HG02973 (cell line): ENCODE measurements at regions not wholly inside any gene's neighbourhood (a gene's known extent, or its start where the extent isn't known, plus 50 kb on each side); places are given as distances from the start of the nearest gene placed in this dataset.
"Not testable (repeated sequence)": the region's sequence is repeated elsewhere in the genome, so short reads cannot be mapped to it uniquely, and the experiment has no call there.

Experiments
- ATAC-seq: cut with Tn5 transposase; IDR thresholded peaks from one replicate; pipeline ENCODE4 v1.9.1; 2021; ENCODE audit warnings: moderate library complexity; ENCODE audit not compliant: unreplicated experiment

GRCh38 chr18:38651736-38652135 is 1086.1 kb upstream of the CELF4 start:
- no peak for ATAC-seq

- ATAC-seq = no peak
These were observed 1082.6 kb upstream of the CELF4 start for GRCh38 chr18:38648179-38648578.

- ATAC-seq = no peak
These were observed 1080.7 kb upstream of the CELF4 start for GRCh38 chr18:38646296-38646695.

- ATAC-seq = no peak
These were observed 1079.5 kb upstream of the CELF4 start for GRCh38 chr18:38644875-38645641.

- ATAC-seq = no peak
These were observed 1077.1 kb upstream of the CELF4 start for GRCh38 chr18:38642711-38643110.

GRCh38 chr18:38639700-38640099 is 1074.1 kb upstream of the CELF4 start:
- ATAC-seq = not testable (repeated sequence)

GRCh38 chr18:38635709-38636430 is 1070.3 kb upstream of the CELF4 start:
- ATAC-seq = no peak

- ATAC-seq = no peak
These were observed 1068.5 kb upstream of the CELF4 start for GRCh38 chr18:38634117-38634516.

- ATAC-seq = no peak
These were observed 1067.7 kb upstream of the CELF4 start for GRCh38 chr18:38633333-38633732.

GRCh38 chr18:38619129-38619528 is 1053.5 kb upstream of the CELF4 start:
- ATAC-seq = no peak

GRCh38 chr18:38616306-38616705 is 1050.7 kb upstream of the CELF4 start:
- ATAC-seq = no peak

GRCh38 chr18:38612904-38613303 is 1047.3 kb upstream of the CELF4 start:
- ATAC-seq = no peak

- ATAC-seq = peak; percentile 76
These were observed 1045.7 kb upstream of the CELF4 start for GRCh38 chr18:38611036-38611964.

GRCh38 chr18:38606841-38607240 is 1041.2 kb upstream of the CELF4 start:
- ATAC-seq = peak; percentile 36

- ATAC-seq = no peak
These were observed 1036.7 kb upstream of the CELF4 start for GRCh38 chr18:38602341-38602740.

- ATAC-seq = no peak
These were observed 1022.0 kb upstream of the CELF4 start for GRCh38 chr18:38587571-38587970.

GRCh38 chr18:38586327-38586726 is 1020.7 kb upstream of the CELF4 start:
- ATAC-seq = no peak

- ATAC-seq = no peak
These were observed 1014.2 kb upstream of the CELF4 start for GRCh38 chr18:38579764-38580163.

- no peak for ATAC-seq
These were observed 1011.3 kb upstream of the CELF4 start for GRCh38 chr18:38576916-38577315.

GRCh38 chr18:38576349-38576748 is 1010.8 kb upstream of the CELF4 start:
- ATAC-seq = no peak

- ATAC-seq = no peak
These were observed 1010.0 kb upstream of the CELF4 start for GRCh38 chr18:38575648-38576047.
